ENCODE measurements at regions not wholly inside any gene's neighbourhood (a gene's known extent, or its start where the extent isn't known, plus 50 kb on each side); places are given as distances from the start of the nearest gene placed in this dataset.

GRCh38 chrX:139126493-139126892 is 404.0 kb upstream of the F9 start (continued):
- TF ChIP-seq REST (IDR thresholded peaks at IDR 0.05; ENCODE audit: borderline replicate concordance) (peak; percentile 74), REST (CRISPR knock-in tag; IDR thresholded peaks at IDR 0.05; ENCODE audit: low read depth) (no peak), KDM2B (CRISPR knock-in tag; IDR thresholded peaks at IDR 0.05) (no peak), CC2D1A (IDR thresholded peaks at IDR 0.05) (0 out of 2 replicates have a peak, but pooled peaks have one; percentile 14)
- TF ChIP-seq, protein P1, sequence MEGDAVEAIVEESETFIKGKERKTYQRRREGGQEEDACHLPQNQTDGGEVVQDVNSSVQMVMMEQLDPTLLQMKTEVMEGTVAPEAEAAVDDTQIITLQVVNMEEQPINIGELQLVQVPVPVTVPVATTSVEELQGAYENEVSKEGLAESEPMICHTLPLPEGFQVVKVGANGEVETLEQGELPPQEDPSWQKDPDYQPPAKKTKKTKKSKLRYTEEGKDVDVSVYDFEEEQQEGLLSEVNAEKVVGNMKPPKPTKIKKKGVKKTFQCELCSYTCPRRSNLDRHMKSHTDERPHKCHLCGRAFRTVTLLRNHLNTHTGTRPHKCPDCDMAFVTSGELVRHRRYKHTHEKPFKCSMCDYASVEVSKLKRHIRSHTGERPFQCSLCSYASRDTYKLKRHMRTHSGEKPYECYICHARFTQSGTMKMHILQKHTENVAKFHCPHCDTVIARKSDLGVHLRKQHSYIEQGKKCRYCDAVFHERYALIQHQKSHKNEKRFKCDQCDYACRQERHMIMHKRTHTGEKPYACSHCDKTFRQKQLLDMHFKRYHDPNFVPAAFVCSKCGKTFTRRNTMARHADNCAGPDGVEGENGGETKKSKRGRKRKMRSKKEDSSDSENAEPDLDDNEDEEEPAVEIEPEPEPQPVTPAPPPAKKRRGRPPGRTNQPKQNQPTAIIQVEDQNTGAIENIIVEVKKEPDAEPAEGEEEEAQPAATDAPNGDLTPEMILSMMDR (IDR thresholded peaks at IDR 0.05 in 2 of 3, conservative IDR thresholded peaks at IDR 0.05 in 1 of 3; ENCODE audit: insufficient read depth in 2 of 3, low read depth in 1 of 3, low read length in 3 of 3): peak; percentile 83 to 98 (median 94)
